Endothelial cell of umbilical vein (primary cell): ENCODE measurements at regions not wholly inside any gene's neighbourhood (a gene's known extent, or its start where the extent isn't known, plus 50 kb on each side); places are given as distances from the start of the nearest gene placed in this dataset.

Experiments used
- BruUV-seq: library from RNA; stranded (reverse); fragments of 400-500 nt; replicated peaks from 2 replicates; lab custom pipeline; 2021; lab: Mats Ljungman, UMichigan
- CTCF ChIA-PET: fragments of 300-600, 350-600 bp; sonication (Branson Sonifier 250); formaldehyde crosslinking; loops from one replicate; lab custom pipeline; 2021; ENCODE audit warnings: antibody characterized with exemption, inconsistent platforms; lab: Charles Lee
- POLR2A ChIA-PET: fragments of 300-600, 350-600 bp; sonication (Branson Sonifier 250); formaldehyde crosslinking; loops from one replicate; lab custom pipeline; 2021; ENCODE audit warnings: antibody characterized with exemption, inconsistent platforms; lab: Charles Lee
- DNase-seq: peaks from one replicate; pipeline ENCODE4 v3.0.0-alpha.2; 2011; ENCODE audit warnings: low read depth, low spot score
- FAIRE-seq: peaks from 2 replicates; lab custom pipeline; 2011; peaks lifted over from hg19 to GRCh38; lab: Jason Lieb, UNC
- H2AFZ ChIP-seq: 2 replicates; pipeline ENCODE4 v1.6.0; 2012; ENCODE audit warnings: low read depth, low read length, control low read depth, inconsistent platforms
- H3K27ac ChIP-seq: 2 replicates; pipeline ENCODE4 v1.5.1; 2011; ENCODE audit warnings: low read depth, mild to moderate bottlenecking, control low read depth, low read length, moderate library complexity; ENCODE audit not compliant: insufficient read depth
- H3K27me3 ChIP-seq, 2 experiments: 2 replicates each; pipeline versions ENCODE4 v1.6.0 to v1.6.1; 2011; ENCODE audit warnings: low read length in 2 of 2, mixed read lengths in 1 of 2; ENCODE audit not compliant: control insufficient read depth in 2 of 2, insufficient read depth in 2 of 2
- H3K36me3 ChIP-seq, 2 experiments: 2 replicates in 1 of 2; 3 replicates in 1 of 2; pipeline ENCODE4 v1.5.1; 2011; ENCODE audit warnings: low read length in 2 of 2, mild to moderate bottlenecking in 1 of 2, moderate library complexity in 1 of 2; ENCODE audit not compliant: control insufficient read depth in 2 of 2, insufficient read depth in 2 of 2; ENCODE audit errors: extremely low read depth in 1 of 2
- H3K4me1 ChIP-seq: 3 replicates; pipeline ENCODE4 v1.5.1; 2011; ENCODE audit warnings: mild to moderate bottlenecking, low read length; ENCODE audit not compliant: control insufficient read depth, insufficient read depth; ENCODE audit errors: extremely low read depth
- H3K4me2 ChIP-seq: 2 replicates; pipeline ENCODE4 v1.6.1; 2011; ENCODE audit warnings: low read length, control low read depth, mixed read lengths; ENCODE audit not compliant: insufficient read depth
- H3K4me3 ChIP-seq, 3 experiments: fragments of 200-600 bp in 1 of 3; sonication (generic), shearing (Covaris generic) in 1 of 3; replicated peaks in 1 of 3; 2 replicates each; pipeline ENCODE4 v1.5.1; 2011 to 2016; ENCODE audit warnings: control low read depth in 3 of 3, low read length in 3 of 3, mild to moderate bottlenecking in 2 of 3, inconsistent platforms in 1 of 3, low read depth in 1 of 3, moderate library complexity in 1 of 3; ENCODE audit not compliant: insufficient read depth in 1 of 3
- H3K79me2 ChIP-seq: 2 replicates; pipeline ENCODE4 v1.6.0; 2012; ENCODE audit warnings: low read length, inconsistent platforms; ENCODE audit not compliant: control insufficient read depth, insufficient read depth
- H3K9ac ChIP-seq: replicated peaks from 2 replicates; pipeline ENCODE3; 2011; ENCODE audit warnings: low read length, control low read depth; ENCODE audit not compliant: insufficient read depth; ENCODE audit errors: extremely low read depth
- H3K9me1 ChIP-seq: replicated peaks from 3 replicates; pipeline ENCODE4 v1.6.0; 2011; ENCODE audit warnings: mild to moderate bottlenecking, low read length; ENCODE audit not compliant: control insufficient read depth, insufficient read depth; ENCODE audit errors: extremely low read depth
- H3K9me3 ChIP-seq: replicated peaks from 2 replicates; pipeline ENCODE4 v1.5.1; 2012; ENCODE audit warnings: low read length, inconsistent platforms; ENCODE audit not compliant: control insufficient read depth, insufficient read depth
- H4K20me1 ChIP-seq: replicated peaks from 2 replicates; pipeline ENCODE3; 2011; ENCODE audit warnings: mild to moderate bottlenecking, low read length; ENCODE audit not compliant: control insufficient read depth, insufficient read depth; ENCODE audit errors: extremely low read depth
- FOS ChIP-seq: IDR thresholded peaks from 2 replicates; pipeline ENCODE4 v1.6.1; 2011; ENCODE audit warnings: mild to moderate bottlenecking, low read length, moderate library complexity, borderline replicate concordance; ENCODE audit not compliant: insufficient read depth
- GATA2 ChIP-seq: IDR thresholded peaks from 2 replicates; pipeline ENCODE4 v1.7.0; 2011; ENCODE audit warnings: low read depth, mild to moderate bottlenecking, moderate library complexity, mixed read lengths, low read length; ENCODE audit not compliant: insufficient read length, insufficient read depth
- JUN ChIP-seq: IDR thresholded peaks from 2 replicates; pipeline ENCODE4 v1.6.1; 2011; ENCODE audit warnings: borderline replicate concordance, low read depth; ENCODE audit not compliant: insufficient read length, insufficient read depth
- MAX ChIP-seq: IDR thresholded peaks from 2 replicates; pipeline ENCODE4 v1.6.1; 2011; ENCODE audit not compliant: insufficient read depth, insufficient read length
- MYC ChIP-seq: IDR thresholded peaks from one replicate; pipeline ENCODE4 v1.6.1; 2011; ENCODE audit warnings: mild to moderate bottlenecking, low read depth, low read length
- POLR2A ChIP-seq: IDR thresholded peaks from 2 replicates; pipeline ENCODE4 v1.6.1; 2012; ENCODE audit warnings: low read depth, mild to moderate bottlenecking, control low read depth, low read length
- POLR2AphosphoS5 ChIP-seq: IDR thresholded peaks from 2 replicates; pipeline ENCODE4 v1.6.1; 2012; ENCODE audit warnings: low read depth, mild to moderate bottlenecking, control low read depth, low read length, moderate library complexity; ENCODE audit not compliant: insufficient read depth
- dilution Hi-C: fragments of 300-500 bp; cut with MboI; formaldehyde crosslinking; loops from one replicate; pipeline ENCODE4 v1.15.0; 2019; ENCODE audit warnings: low sequenced_read_pairs; ENCODE audit not compliant: extremely low pct_ligation_motif_present
- intact Hi-C: fragments of 100-400 bp; cut with micrococcal nuclease; formaldehyde crosslinking; loops from one replicate; pipeline ENCODE4 v1.10.0; 2022
- TF ChIP-seq, protein P1 (sequence below), 2 donors: IDR thresholded peaks; 1 replicate in 1 of 2; 2 replicates in 1 of 2; pipeline ENCODE4 v1.5.1; 2011; ENCODE audit warnings: low read length in 2 of 2, mild to moderate bottlenecking in 2 of 2, moderate library complexity in 2 of 2, control low read depth in 1 of 2, inconsistent platforms in 1 of 2, low read depth in 1 of 2; ENCODE audit not compliant: insufficient read depth in 1 of 2; ENCODE audit errors: extremely low read depth in 1 of 2

GRCh38 chr10:43781480-43782361, 133.0 kb upstream of the ZNF32 start:
- no TSS peak for BruUV-seq
- no peaks in the 10 kb centered on the region for H3K79me2 ChIP-seq
- H2AFZ ChIP-seq, result no peak overlapping the region
- no peaks in the 10 kb centered on the region for H4K20me1 ChIP-seq
- POLR2A ChIA-PET, result no interaction called here
- dilution Hi-C loops (no loop called here), intact Hi-C loops (no loop called here)
- no peak for TF ChIP-seq MAX
- TF ChIP-seq POLR2A, result no peak
- TF ChIP-seq POLR2AphosphoS5, result no peak
- TF ChIP-seq JUN, result no peak
- no peak for TF ChIP-seq FOS
- TF ChIP-seq MYC, result no peak
- no peak for DNase-seq
- no peaks in the 10 kb centered on the region for H3K36me3 ChIP-seq
- no peak overlapping the region for H3K27ac ChIP-seq
- H3K4me3 ChIP-seq, result no peak overlapping the region
- H3K4me1 ChIP-seq, result no peaks in the 10 kb centered on the region
- no peaks in the 10 kb centered on the region for H3K27me3 ChIP-seq
- no peaks in the 10 kb centered on the region for H3K9me1 ChIP-seq
- FAIRE-seq, result no peak
- no peak overlapping the region for H3K9ac ChIP-seq
- H3K9me3 ChIP-seq, result no peaks in the 10 kb centered on the region
- CTCF ChIA-PET, result no interaction called here
- no peak overlapping the region for H3K4me2 ChIP-seq

DNA sequence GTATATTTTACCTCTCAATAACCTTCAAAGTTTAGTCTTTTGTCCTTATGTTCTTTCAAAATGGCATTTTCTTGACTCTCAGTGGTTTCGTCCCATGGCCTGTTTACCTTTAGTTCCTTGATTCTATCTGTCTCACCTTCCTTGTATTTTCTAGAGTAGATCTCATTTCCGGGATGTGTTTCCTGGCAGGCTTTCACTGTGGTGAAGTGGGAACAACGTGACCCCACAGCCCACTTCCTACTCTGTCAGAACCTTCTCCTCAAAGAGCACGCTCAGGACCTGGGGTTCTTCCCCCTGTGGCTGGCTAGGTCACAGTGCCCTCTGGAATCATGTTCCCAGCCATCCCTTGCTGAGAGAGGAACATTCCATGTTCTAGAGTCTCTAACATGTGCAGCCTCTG, 129.9 kb upstream of the ZNF32 start:
- no peaks in the 10 kb centered on the region for H4K20me1 ChIP-seq
- TF ChIP-seq FOS, result no peak
- no peak for TF ChIP-seq POLR2AphosphoS5
- TF ChIP-seq GATA2, result no peak
- TF ChIP-seq, protein P1, sequence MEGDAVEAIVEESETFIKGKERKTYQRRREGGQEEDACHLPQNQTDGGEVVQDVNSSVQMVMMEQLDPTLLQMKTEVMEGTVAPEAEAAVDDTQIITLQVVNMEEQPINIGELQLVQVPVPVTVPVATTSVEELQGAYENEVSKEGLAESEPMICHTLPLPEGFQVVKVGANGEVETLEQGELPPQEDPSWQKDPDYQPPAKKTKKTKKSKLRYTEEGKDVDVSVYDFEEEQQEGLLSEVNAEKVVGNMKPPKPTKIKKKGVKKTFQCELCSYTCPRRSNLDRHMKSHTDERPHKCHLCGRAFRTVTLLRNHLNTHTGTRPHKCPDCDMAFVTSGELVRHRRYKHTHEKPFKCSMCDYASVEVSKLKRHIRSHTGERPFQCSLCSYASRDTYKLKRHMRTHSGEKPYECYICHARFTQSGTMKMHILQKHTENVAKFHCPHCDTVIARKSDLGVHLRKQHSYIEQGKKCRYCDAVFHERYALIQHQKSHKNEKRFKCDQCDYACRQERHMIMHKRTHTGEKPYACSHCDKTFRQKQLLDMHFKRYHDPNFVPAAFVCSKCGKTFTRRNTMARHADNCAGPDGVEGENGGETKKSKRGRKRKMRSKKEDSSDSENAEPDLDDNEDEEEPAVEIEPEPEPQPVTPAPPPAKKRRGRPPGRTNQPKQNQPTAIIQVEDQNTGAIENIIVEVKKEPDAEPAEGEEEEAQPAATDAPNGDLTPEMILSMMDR (IDR thresholded peaks at IDR 0.05; ENCODE audit: extremely low read depth in 1 of 2, insufficient read depth in 1 of 2, low read depth in 1 of 2, low read length in 2 of 2), result no peak
- H3K27me3 ChIP-seq, result no peaks in the 10 kb centered on the region
- no peaks in the 10 kb centered on the region for H3K9me1 ChIP-seq
- POLR2A ChIA-PET, result no interaction called here
- H3K4me3 ChIP-seq, result no peak overlapping the region
- DNase-seq (no peak), FAIRE-seq (no peak)
- H3K36me3 ChIP-seq, result no peaks in the 10 kb centered on the region
- BruUV-seq, result no TSS peak
- no peaks in the 10 kb centered on the region for H3K9me3 ChIP-seq
- intact Hi-C loops, result no loop called here
- peaks cover 9% of the 10 kb centered on the region for H3K4me1 ChIP-seq
- dilution Hi-C loops, result no loop called here
- H3K79me2 ChIP-seq, result no peaks in the 10 kb centered on the region
- no peak overlapping the region for H3K9ac ChIP-seq
- H3K27ac ChIP-seq, result no peak overlapping the region
- H2AFZ ChIP-seq, result no peak overlapping the region
- no peak overlapping the region for H3K4me2 ChIP-seq
- CTCF ChIA-PET, result no interaction called here
